Mesendoderm (in vitro differentiated cells): ENCODE measurements at regions not wholly inside any gene's neighbourhood (a gene's known extent, or its start where the extent isn't known, plus 50 kb on each side); places are given as distances from the start of the nearest gene placed in this dataset.
A peak's percentile ranks its signal among the peaks of the same experiment; 100 is the strongest.

Source experiments
- DNase-seq: peaks from one replicate; pipeline ENCODE4 v3.0.0; 2013
- H2AK5ac ChIP-seq: 2 replicates; pipeline ENCODE4 v1.6.1; 2013; ENCODE audit warnings: low read length, inconsistent platforms
- H2BK120ac ChIP-seq: 2 replicates; pipeline ENCODE4 v1.6.1; 2013; ENCODE audit warnings: low read depth, mild to moderate bottlenecking, low read length, moderate library complexity, mixed read lengths
- H2BK15ac ChIP-seq: replicated peaks from 2 replicates; pipeline ENCODE4 v1.6.1; 2013; ENCODE audit warnings: low read depth, mild to moderate bottlenecking, moderate library complexity
- H2BK5ac ChIP-seq: 2 replicates; pipeline ENCODE4 v1.6.1; 2013; ENCODE audit warnings: low read length, inconsistent platforms
- H3K18ac ChIP-seq: 2 replicates; pipeline ENCODE4 v1.6.1; 2013; ENCODE audit warnings: mild to moderate bottlenecking, low read length, mixed read lengths
- H3K23ac ChIP-seq: one replicate; pipeline ENCODE4 v1.6.1; 2013; ENCODE audit warnings: low read length
- H3K27ac ChIP-seq: 2 replicates; pipeline ENCODE4 v1.5.1; 2013; ENCODE audit warnings: low read depth, mild to moderate bottlenecking, inconsistent platforms, low read length, moderate library complexity
- H3K27me3 ChIP-seq: 2 replicates; pipeline ENCODE4 v1.6.1; 2013; ENCODE audit warnings: low read length, control low read depth, mild to moderate bottlenecking, inconsistent platforms; ENCODE audit not compliant: insufficient read depth, poor library complexity
- H3K36me3 ChIP-seq: 2 replicates; pipeline ENCODE4 v1.6.1; 2013; ENCODE audit warnings: low read length, inconsistent platforms; ENCODE audit not compliant: control insufficient read depth, insufficient read depth
- H3K4ac ChIP-seq: one replicate; pipeline ENCODE4 v1.6.1; 2013; ENCODE audit warnings: low read depth, mild to moderate bottlenecking, low read length, moderate library complexity
- H3K4me1 ChIP-seq: 2 replicates; pipeline ENCODE4 v1.6.1; 2013; ENCODE audit warnings: low read depth, low read length, inconsistent platforms; ENCODE audit not compliant: control insufficient read depth
- H3K4me2 ChIP-seq: 2 replicates; pipeline ENCODE4 v1.6.1; 2013; ENCODE audit warnings: low read length
- H3K4me3 ChIP-seq: 2 replicates; pipeline ENCODE4 v1.5.1; 2013; ENCODE audit warnings: mild to moderate bottlenecking, low read length
- H3K56ac ChIP-seq: one replicate; pipeline ENCODE4 v1.6.1; 2013; ENCODE audit warnings: low read length
- H3K79me1 ChIP-seq: 2 replicates; pipeline ENCODE4 v1.6.1; 2013; ENCODE audit warnings: low read length, inconsistent platforms
- H3K79me2 ChIP-seq: 2 replicates; pipeline ENCODE4 v1.6.1; 2013; ENCODE audit warnings: mild to moderate bottlenecking, low read length; ENCODE audit not compliant: control insufficient read depth, insufficient read depth
- H3K9ac ChIP-seq: 2 replicates; pipeline ENCODE4 v1.6.1; 2013; ENCODE audit warnings: low read length, inconsistent platforms
- H4K5ac ChIP-seq: one replicate; pipeline ENCODE4 v1.6.1; 2013; ENCODE audit warnings: low read length
- H4K8ac ChIP-seq: one replicate; pipeline ENCODE4 v1.6.1; 2013; ENCODE audit warnings: low read depth, mild to moderate bottlenecking, control low read depth, low read length, moderate library complexity
- WGBS: extraction: QIAGEN DNeasy Blood & Tissue Kit; methylation state at CpG from one replicate; pipeline ENCODE4 v1.1.7; 2013; ENCODE audit warnings: low lambda C conversion rate, missing lambda C conversion rate; ENCODE audit not compliant: insufficient coverage; ENCODE audit errors: extremely low coverage; 5-methylcytosine and 5-hydroxymethylcytosine counted together

DNA sequence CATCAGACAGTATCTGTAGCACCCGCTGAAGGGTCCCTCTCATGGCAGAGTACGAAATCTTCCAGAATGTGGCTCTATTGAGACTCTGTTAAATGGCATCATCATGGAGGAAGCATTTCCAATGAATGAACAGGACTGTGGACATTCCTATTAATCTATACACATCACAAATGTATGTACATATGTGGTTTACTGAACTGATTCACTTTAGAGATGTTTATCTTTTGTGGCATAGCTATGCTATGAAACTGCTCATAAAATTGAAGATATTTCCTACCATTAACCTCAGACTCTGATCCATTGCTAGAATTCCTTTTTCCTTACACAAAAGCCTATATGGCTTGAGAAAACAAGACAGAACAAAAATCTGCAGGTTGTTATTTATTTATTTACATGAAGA, 259.6 kb upstream of the RRP15 start:
- H2BK5ac ChIP-seq = no peak overlapping the region
- H3K9ac ChIP-seq = no peak overlapping the region
- H4K8ac ChIP-seq = no peak overlapping the region
- H3K4ac ChIP-seq = no peak overlapping the region
- no peak overlapping the region for H3K4me2 ChIP-seq
- H3K27me3 ChIP-seq = no peaks in the 10 kb centered on the region
- no peak overlapping the region for H2BK120ac ChIP-seq
- no peak overlapping the region for H3K27ac ChIP-seq
- no peak overlapping the region for H2BK15ac ChIP-seq
- no peaks in the 10 kb centered on the region for H3K36me3 ChIP-seq
- H3K79me2 ChIP-seq = no peaks in the 10 kb centered on the region
- H2AK5ac ChIP-seq = no peak overlapping the region
- no peak overlapping the region for H3K18ac ChIP-seq
- no peaks in the 10 kb centered on the region for H3K4me1 ChIP-seq
- no CpG with 5 or more reads among the region's 2 CpGs for WGBS
- H3K79me1 ChIP-seq = no peaks in the 10 kb centered on the region
- H3K4me3 ChIP-seq = no peak overlapping the region
- H3K23ac ChIP-seq = no peak overlapping the region
- DNase-seq = no peak
- H3K56ac ChIP-seq = no peak overlapping the region
- H4K5ac ChIP-seq = no peak overlapping the region

DNA sequence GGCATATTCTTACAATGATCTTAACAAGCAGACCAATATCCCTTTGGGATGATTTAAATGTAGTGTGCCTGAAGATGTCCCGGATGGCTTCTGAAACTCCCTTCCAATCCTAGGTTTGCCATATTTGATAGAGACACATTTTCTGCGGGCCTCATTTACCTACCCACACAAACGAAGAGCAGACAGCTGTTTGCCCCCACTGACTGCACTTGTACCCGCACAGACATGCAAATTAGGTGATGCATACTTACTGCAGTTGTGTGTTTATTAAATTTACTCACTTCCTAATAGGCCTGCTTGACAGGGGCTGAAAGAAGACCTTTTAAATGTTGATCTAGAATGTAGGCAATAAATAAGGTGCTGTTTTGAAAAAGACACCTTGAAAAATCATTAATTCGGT, 257.9 kb upstream of the RRP15 start:
- Histone ChIP-seq H3K27ac (no peak overlapping the region), H3K4me1 (no peaks in the 10 kb centered on the region), H3K36me3 (no peaks in the 10 kb centered on the region), H3K27me3 (no peaks in the 10 kb centered on the region), H2BK120ac (no peak overlapping the region), H3K56ac (no peak overlapping the region), H3K4ac (no peak overlapping the region), H4K8ac (no peak overlapping the region), H3K79me2 (no peaks in the 10 kb centered on the region), H3K4me2 (no peak overlapping the region), H3K23ac (no peak overlapping the region), H3K9ac (no peak overlapping the region), H3K79me1 (no peaks in the 10 kb centered on the region), H3K18ac (no peak overlapping the region), H2AK5ac (no peak overlapping the region), H2BK15ac (no peak overlapping the region), H4K5ac (no peak overlapping the region), H3K4me3 (no peak overlapping the region), H2BK5ac (no peak overlapping the region)
- no peak for DNase-seq
- WGBS = no CpG with 5 or more reads among the region's 5 CpGs

DNA sequence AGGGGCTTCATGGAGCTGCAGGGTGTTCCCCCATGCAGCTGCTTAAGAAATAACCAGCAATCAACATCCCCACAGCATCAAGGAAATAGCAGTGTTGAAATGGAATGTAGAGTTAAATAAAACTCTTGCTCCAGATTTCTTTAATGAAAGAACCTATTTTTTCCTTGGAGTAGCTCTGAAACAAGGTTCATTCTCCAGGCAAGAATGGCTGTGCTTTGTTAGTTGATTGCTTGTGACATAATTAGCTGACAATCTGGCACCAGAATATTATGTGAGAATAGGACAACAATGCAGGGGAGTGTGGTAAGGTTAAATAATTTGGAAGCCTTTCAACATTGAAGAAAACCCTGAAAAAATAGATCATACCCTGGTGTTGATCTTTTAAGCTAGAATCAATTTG, 254.2 kb upstream of the RRP15 start:
- H3K9ac ChIP-seq = no peak overlapping the region
- H3K36me3 ChIP-seq = no peaks in the 10 kb centered on the region
- H3K4me1 ChIP-seq = no peaks in the 10 kb centered on the region
- H3K27ac ChIP-seq = no peak overlapping the region
- no peak overlapping the region for H3K18ac ChIP-seq
- H3K56ac ChIP-seq = no peak overlapping the region
- no peak overlapping the region for H2AK5ac ChIP-seq
- H3K4ac ChIP-seq = no peak overlapping the region
- no peak overlapping the region for H4K8ac ChIP-seq
- H3K23ac ChIP-seq = no peak overlapping the region
- H2BK120ac ChIP-seq = no peak overlapping the region
- H3K4me3 ChIP-seq = no peak overlapping the region
- H3K27me3 ChIP-seq = no peaks in the 10 kb centered on the region
- H3K79me2 ChIP-seq = no peaks in the 10 kb centered on the region
- H2BK5ac ChIP-seq = no peak overlapping the region
- no peak overlapping the region for H4K5ac ChIP-seq
- DNase-seq = no peak
- H3K79me1 ChIP-seq = no peaks in the 10 kb centered on the region
- no peak overlapping the region for H2BK15ac ChIP-seq
- no peak overlapping the region for H3K4me2 ChIP-seq

DNA sequence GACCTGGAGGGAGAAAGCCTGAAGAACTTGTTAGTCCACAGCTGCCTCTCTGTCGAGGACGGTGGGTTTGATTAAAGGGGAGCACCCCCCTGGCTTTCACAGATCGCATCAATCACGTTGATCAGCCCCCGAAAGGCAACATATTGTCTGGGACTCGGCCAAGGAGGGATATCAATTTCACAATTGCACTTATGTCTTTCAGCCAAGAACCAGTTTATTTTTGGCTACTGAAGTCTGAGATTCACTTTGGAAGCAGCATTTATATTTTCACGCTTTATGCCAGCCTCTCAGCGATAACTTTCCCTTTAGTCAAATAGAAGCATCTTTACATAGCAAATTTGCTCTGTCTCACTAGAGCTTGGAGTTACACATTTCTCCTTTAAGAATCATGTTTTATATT, 253.2 kb upstream of the RRP15 start:
- H3K4me3 ChIP-seq = no peak overlapping the region
- no peaks in the 10 kb centered on the region for H3K4me1 ChIP-seq
- H3K79me2 ChIP-seq = no peaks in the 10 kb centered on the region
- no peak overlapping the region for H2BK15ac ChIP-seq
- H3K9ac ChIP-seq = no peak overlapping the region
- no peaks in the 10 kb centered on the region for H3K36me3 ChIP-seq
- no peak overlapping the region for H3K27ac ChIP-seq
- no peak overlapping the region for H2BK5ac ChIP-seq
- no peak overlapping the region for H4K5ac ChIP-seq
- no peak overlapping the region for H3K23ac ChIP-seq
- no peak overlapping the region for H3K4me2 ChIP-seq
- DNase-seq = no peak
- no peak overlapping the region for H3K4ac ChIP-seq
- no peak overlapping the region for H4K8ac ChIP-seq
- no peak overlapping the region for H3K18ac ChIP-seq
- H2BK120ac ChIP-seq = no peak overlapping the region
- no peaks in the 10 kb centered on the region for H3K27me3 ChIP-seq
- H3K79me1 ChIP-seq = no peaks in the 10 kb centered on the region
- no peak overlapping the region for H3K56ac ChIP-seq
- H2AK5ac ChIP-seq = no peak overlapping the region
- no CpG with 5 or more reads among the region's 8 CpGs for WGBS

DNA sequence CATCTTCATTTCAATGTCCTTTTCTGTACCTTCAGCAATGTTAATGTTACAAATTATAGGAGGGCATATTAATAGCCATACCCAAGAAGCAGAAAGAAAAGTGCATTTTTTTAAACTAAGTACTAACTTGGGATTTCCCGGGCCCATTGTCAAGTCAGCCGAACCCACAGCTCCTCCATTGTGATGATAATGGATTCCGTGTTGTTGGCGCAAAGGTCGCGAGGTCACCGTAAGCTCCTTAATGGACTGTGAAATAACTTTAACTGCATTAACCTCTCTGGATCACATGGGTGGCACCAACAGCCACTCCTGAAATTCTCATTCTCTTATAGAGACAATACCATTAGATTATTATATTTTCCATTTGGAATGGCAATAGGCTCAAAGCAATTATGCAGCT, 250.6 kb upstream of the RRP15 start:
- Histone ChIP-seq H3K36me3 (no peaks in the 10 kb centered on the region), H3K56ac (no peak overlapping the region), H3K23ac (no peak overlapping the region), H3K27ac (no peak overlapping the region), H2BK15ac (no peak overlapping the region), H3K9ac (no peak overlapping the region), H3K4me2 (no peak overlapping the region), H3K27me3 (no peaks in the 10 kb centered on the region), H2BK120ac (no peak overlapping the region), H4K5ac (no peak overlapping the region), H3K4ac (no peak overlapping the region), H2AK5ac (no peak overlapping the region), H3K18ac (no peak overlapping the region), H2BK5ac (no peak overlapping the region), H4K8ac (no peak overlapping the region), H3K4me1 (no peaks in the 10 kb centered on the region), H3K4me3 (no peak overlapping the region), H3K79me2 (no peaks in the 10 kb centered on the region), H3K79me1 (no peaks in the 10 kb centered on the region)
- no CpG with 5 or more reads among the region's 7 CpGs for WGBS
- peak; percentile 80 for DNase-seq

DNA sequence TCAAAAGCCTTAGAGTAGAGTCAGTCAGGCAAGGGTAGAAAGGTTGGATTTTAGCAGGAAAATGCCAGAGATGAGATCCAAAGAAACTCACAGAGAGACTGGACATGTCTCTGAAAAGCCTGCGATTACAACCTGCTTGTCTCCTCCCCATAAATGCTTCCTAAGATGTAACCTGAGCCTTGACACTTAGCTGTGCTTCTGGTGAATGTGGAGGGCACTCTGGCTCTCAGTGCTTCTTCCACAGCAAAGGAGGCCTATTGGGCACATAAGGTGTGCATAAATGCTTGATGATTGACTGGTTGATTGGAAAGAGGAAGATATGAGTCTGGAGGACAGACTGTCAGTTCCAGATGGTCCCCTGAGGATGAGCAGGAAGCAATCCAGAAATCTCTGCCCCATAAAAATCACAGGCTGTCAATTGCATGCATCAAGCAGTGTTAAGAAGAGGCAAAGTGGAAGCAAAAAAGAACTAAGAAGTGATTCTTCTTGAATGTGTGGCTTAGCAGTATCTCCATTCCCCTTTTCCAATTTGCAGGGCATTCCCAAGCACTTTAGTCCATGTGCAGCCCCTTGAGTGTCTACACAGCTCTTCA, 236.2 kb upstream of the RRP15 start:
- Histone ChIP-seq H4K8ac (no peak overlapping the region), H2BK120ac (no peak overlapping the region), H3K36me3 (no peaks in the 10 kb centered on the region), H2BK15ac (no peak overlapping the region), H3K56ac (no peak overlapping the region), H3K27ac (no peak overlapping the region), H3K79me1 (no peaks in the 10 kb centered on the region), H3K4me1 (no peaks in the 10 kb centered on the region), H2BK5ac (no peak overlapping the region), H3K79me2 (no peaks in the 10 kb centered on the region), H4K5ac (no peak overlapping the region), H3K4me2 (no peak overlapping the region), H3K9ac (no peak overlapping the region), H3K4ac (no peak overlapping the region), H3K4me3 (no peak overlapping the region), H3K18ac (no peak overlapping the region), H3K27me3 (no peaks in the 10 kb centered on the region), H2AK5ac (no peak overlapping the region), H3K23ac (no peak overlapping the region)
- peak; percentile 5 for DNase-seq
- WGBS = no CpG with 5 or more reads among the region's 1 CpG
